Kidney (tissue), 13 donors: ENCODE measurements at regions not wholly inside any gene's neighbourhood (a gene's known extent, or its start where the extent isn't known, plus 50 kb on each side); places are given as distances from the start of the nearest gene placed in this dataset.

ENCODE experiments used
- DNase-seq, 5 donors: peaks; one replicate each; pipeline ENCODE4 v3.0.0-alpha.2; 2013 to 2020
- FAIRE-seq: peaks from 2 replicates; lab custom pipeline; 2012; peaks lifted over from hg19 to GRCh38; lab: Jason Lieb, UNC
- H3K27ac ChIP-seq, 2 donors: one replicate each; pipeline ENCODE4 v1.7.0; 2013; ENCODE audit warnings: low read depth in 2 of 2, low read length in 2 of 2, inconsistent platforms in 1 of 2
- H3K27me3 ChIP-seq: one replicate; pipeline ENCODE4 v1.7.1; 2013; ENCODE audit warnings: low read length, inconsistent platforms; ENCODE audit not compliant: control insufficient read depth, insufficient read depth
- H3K36me3 ChIP-seq, 3 donors: one replicate each; pipeline versions ENCODE4 v1.7.0 to v1.7.1; 2013; ENCODE audit warnings: low read length in 3 of 3, control low read depth in 1 of 3, inconsistent platforms in 1 of 3; ENCODE audit not compliant: insufficient read depth in 3 of 3, control insufficient read depth in 2 of 3
- H3K4me1 ChIP-seq, 3 donors: one replicate each; pipeline versions ENCODE4 v1.7.0 to v1.7.1; 2013; ENCODE audit warnings: low read length in 3 of 3, inconsistent platforms in 1 of 3, low read depth in 1 of 3; ENCODE audit not compliant: control insufficient read depth in 2 of 3, insufficient read depth in 2 of 3
- H3K4me3 ChIP-seq, 3 donors: one replicate each; pipeline versions ENCODE4 v1.7.0 to v1.8.1; 2013; ENCODE audit warnings: low read length in 3 of 3, control low read depth in 1 of 3, inconsistent platforms in 1 of 3
- H3K9ac ChIP-seq, 3 donors: one replicate each; pipeline versions ENCODE4 v1.7.0 to v1.7.1; 2013; ENCODE audit warnings: low read length in 3 of 3, control low read depth in 1 of 3, inconsistent platforms in 1 of 3
- H3K9me3 ChIP-seq, 3 donors: one replicate each; pipeline versions ENCODE4 v1.7.0 to v1.7.1; 2013; ENCODE audit warnings: low read length in 3 of 3, control low read depth in 1 of 3, inconsistent platforms in 1 of 3; ENCODE audit not compliant: control insufficient read depth in 2 of 3, insufficient read depth in 1 of 3
- intact Hi-C: fragments of 100-400 bp; cut with DNase I; formaldehyde crosslinking; loops from one replicate; pipeline ENCODE4 v1.11.1; 2022
- TF ChIP-seq, protein P1 (sequence below): IDR thresholded peaks from 3 replicates; pipeline ENCODE4 v1.5.1; 2012; ENCODE audit warnings: mild to moderate bottlenecking, moderate library complexity, borderline replicate concordance; ENCODE audit not compliant: insufficient read depth; ENCODE audit errors: extremely low read depth
- donor health status: control.
- donor health status: control.
- donor health status: control.
- donor health status: control.
- donor health status: control.
- donor health status: DM: yes; HTN: yes; CAD: no.
- donor health status: Normal renal cell carcinoma (clear cell type).

DNA sequence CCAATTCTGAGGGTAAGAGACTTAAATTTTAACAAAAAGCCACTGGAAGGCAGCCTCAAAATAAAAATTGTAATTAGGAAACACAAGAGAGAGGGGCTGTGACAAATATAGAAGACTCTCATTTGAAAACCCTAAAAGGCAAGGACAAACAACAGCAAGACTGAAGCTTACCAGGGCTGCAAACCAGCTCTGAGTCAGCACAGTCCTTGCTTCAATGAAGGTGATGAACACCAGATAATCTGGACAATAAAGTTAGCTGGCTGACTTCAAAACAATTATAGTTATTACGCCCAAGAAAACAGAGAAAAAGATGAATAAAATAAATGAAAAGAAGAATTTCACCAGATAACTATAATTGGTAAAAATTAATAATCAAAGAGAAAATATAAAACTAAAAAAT, 149.3 kb upstream of the NSMCE3 start:
- FAIRE-seq (no peak), DNase-seq (no peak)
- H3K27ac ChIP-seq = no peak overlapping the region
- TF ChIP-seq, protein P1, sequence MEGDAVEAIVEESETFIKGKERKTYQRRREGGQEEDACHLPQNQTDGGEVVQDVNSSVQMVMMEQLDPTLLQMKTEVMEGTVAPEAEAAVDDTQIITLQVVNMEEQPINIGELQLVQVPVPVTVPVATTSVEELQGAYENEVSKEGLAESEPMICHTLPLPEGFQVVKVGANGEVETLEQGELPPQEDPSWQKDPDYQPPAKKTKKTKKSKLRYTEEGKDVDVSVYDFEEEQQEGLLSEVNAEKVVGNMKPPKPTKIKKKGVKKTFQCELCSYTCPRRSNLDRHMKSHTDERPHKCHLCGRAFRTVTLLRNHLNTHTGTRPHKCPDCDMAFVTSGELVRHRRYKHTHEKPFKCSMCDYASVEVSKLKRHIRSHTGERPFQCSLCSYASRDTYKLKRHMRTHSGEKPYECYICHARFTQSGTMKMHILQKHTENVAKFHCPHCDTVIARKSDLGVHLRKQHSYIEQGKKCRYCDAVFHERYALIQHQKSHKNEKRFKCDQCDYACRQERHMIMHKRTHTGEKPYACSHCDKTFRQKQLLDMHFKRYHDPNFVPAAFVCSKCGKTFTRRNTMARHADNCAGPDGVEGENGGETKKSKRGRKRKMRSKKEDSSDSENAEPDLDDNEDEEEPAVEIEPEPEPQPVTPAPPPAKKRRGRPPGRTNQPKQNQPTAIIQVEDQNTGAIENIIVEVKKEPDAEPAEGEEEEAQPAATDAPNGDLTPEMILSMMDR = no peak
- H3K4me3 ChIP-seq = no peak overlapping the region
- H3K36me3 ChIP-seq = no peaks in the 10 kb centered on the region
- no peaks in the 10 kb centered on the region for H3K9me3 ChIP-seq
- H3K4me1 ChIP-seq = no peaks in the 10 kb centered on the region
- no peaks in the 10 kb centered on the region for H3K27me3 ChIP-seq
- no peak overlapping the region for H3K9ac ChIP-seq
- intact Hi-C loops = no loop called here

DNA sequence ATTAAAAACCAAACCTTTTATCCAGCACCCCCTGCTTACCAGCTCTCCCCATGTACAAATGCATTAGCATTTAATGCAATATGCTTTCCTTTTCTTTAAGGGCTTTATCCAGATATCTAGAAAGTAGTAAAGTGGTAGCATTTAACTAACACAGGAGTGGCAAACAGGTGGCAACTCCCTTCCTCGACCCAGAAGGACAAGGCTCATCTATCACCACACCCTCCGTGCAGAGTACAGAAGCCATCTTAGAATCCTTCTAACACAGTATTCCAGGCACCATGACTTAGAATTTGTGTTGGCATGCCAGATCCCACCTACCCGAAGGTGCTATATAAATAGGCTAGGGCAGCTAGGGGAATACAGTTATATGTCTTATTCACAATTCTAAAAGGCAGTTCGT, 148.6 kb upstream of the NSMCE3 start:
- H3K9ac ChIP-seq = no peak overlapping the region
- DNase-seq = no peak
- H3K9me3 ChIP-seq = no peaks in the 10 kb centered on the region
- no peaks in the 10 kb centered on the region for H3K36me3 ChIP-seq
- intact Hi-C loops = no loop called here
- TF ChIP-seq, protein P1 = no peak
- no peak overlapping the region for H3K27ac ChIP-seq
- no peaks in the 10 kb centered on the region for H3K4me1 ChIP-seq
- no peak overlapping the region for H3K4me3 ChIP-seq
- FAIRE-seq = no peak
- no peaks in the 10 kb centered on the region for H3K27me3 ChIP-seq

DNA sequence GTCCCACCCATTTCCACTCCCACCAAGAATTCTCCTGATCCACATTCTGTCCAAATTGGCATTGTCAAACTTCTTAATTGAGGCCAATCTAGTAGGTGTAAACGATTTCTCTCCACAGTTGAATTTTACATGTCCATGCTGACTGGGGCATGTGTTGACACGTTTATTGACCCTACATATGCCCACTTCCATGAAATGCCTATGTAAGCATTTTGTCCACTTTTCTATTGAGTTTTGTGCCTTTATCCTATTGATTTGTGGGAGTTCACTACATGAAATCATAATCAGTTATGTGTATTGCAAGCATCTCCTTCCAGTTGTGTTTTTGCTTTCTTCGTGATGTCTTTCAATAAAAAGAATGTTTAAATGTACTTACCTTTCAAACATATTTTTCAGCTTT, 141.7 kb upstream of the NSMCE3 start:
- TF ChIP-seq, protein P1 = no peak
- intact Hi-C loops = no loop called here
- FAIRE-seq = no peak

DNA sequence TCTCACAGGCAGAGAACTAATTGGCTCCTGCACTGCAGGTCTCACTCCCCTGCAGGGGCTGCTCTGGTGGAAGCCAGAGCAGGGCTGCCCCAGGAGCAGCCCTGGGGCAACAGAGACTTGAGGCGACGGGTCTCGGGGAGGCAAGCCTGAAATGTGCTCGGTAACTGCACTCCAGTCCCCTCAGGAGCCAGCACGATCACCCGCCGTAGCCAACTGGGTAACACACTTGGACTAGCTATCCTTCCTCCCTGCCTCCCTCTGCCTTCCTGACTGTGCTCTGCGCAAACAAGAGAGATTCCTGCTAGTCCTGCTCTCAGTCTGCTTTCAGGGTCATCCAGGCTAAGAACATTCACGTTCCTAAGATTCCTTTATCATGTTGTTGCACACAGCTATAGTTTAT, 140.7 kb upstream of the NSMCE3 start:
- Histone ChIP-seq H3K27me3 (no peaks in the 10 kb centered on the region), H3K9me3 (no peaks in the 10 kb centered on the region), H3K9ac (no peak overlapping the region), H3K36me3 (no peaks in the 10 kb centered on the region), H3K27ac (no peak overlapping the region), H3K4me1 (no peaks in the 10 kb centered on the region), H3K4me3 (no peak overlapping the region)
- TF ChIP-seq, protein P1 = no peak
- intact Hi-C loops = no loop called here
- FAIRE-seq (no peak), DNase-seq (peak in 1 of 5 donors; percentile 14)

More for the DNA sequence above, 141.7 kb upstream of the NSMCE3 start:
- H3K9ac ChIP-seq = no peak overlapping the region
- H3K4me1 ChIP-seq = no peaks in the 10 kb centered on the region
- H3K4me3 ChIP-seq = no peak overlapping the region
- no peaks in the 10 kb centered on the region for H3K27me3 ChIP-seq
- H3K27ac ChIP-seq = no peak overlapping the region
- no peaks in the 10 kb centered on the region for H3K9me3 ChIP-seq
- no peaks in the 10 kb centered on the region for H3K36me3 ChIP-seq
- DNase-seq = no peak
